GM21717 (cell line): ENCODE measurements at regions not wholly inside any gene's neighbourhood (a gene's known extent, or its start where the extent isn't known, plus 50 kb on each side); places are given as distances from the start of the nearest gene placed in this dataset.
"Not testable (repeated sequence)": the region's sequence is repeated elsewhere in the genome, so short reads cannot be mapped to it uniquely, and the experiment has no call there.

ENCODE experiments used
- ATAC-seq: cut with Tn5 transposase; IDR thresholded peaks from one replicate; pipeline ENCODE4 v1.9.1; 2021; ENCODE audit warnings: mild to moderate bottlenecking, moderate library complexity; ENCODE audit not compliant: unreplicated experiment

- ATAC-seq: no peak
Observed at GRCh38 chr4:91837608-91838029, 466.1 kb upstream of the GRID2 start.

- no peak for ATAC-seq
Observed at GRCh38 chr4:91838181-91838861, 465.4 kb upstream of the GRID2 start.

GRCh38 chr4:91840359-91840758 is 463.4 kb upstream of the GRID2 start:
- no peak for ATAC-seq

- no peak for ATAC-seq
Observed at GRCh38 chr4:91846233-91846632, 457.5 kb upstream of the GRID2 start.

GRCh38 chr4:91851456-91851855 is 452.3 kb upstream of the GRID2 start:
- ATAC-seq: no peak

GRCh38 chr4:91887926-91888325 is 415.8 kb upstream of the GRID2 start:
- no peak for ATAC-seq

GRCh38 chr4:91891217-91891616 is 412.5 kb upstream of the GRID2 start:
- not testable (repeated sequence) for ATAC-seq

GRCh38 chr4:91894006-91894405 is 409.8 kb upstream of the GRID2 start:
- ATAC-seq: no peak

GRCh38 chr4:91904556-91904955 is 399.2 kb upstream of the GRID2 start:
- ATAC-seq: no peak

- ATAC-seq: no peak
Observed at GRCh38 chr4:91909963-91910362, 393.8 kb upstream of the GRID2 start.

GRCh38 chr4:91914176-91914804 is 389.5 kb upstream of the GRID2 start:
- no peak for ATAC-seq

GRCh38 chr4:91916219-91916618 is 387.5 kb upstream of the GRID2 start:
- no peak for ATAC-seq

- no peak for ATAC-seq
Observed at GRCh38 chr4:91924625-91925024, 379.1 kb upstream of the GRID2 start.

GRCh38 chr4:91935217-91935616 is 368.5 kb upstream of the GRID2 start:
- no peak for ATAC-seq

- ATAC-seq: no peak
Observed at GRCh38 chr4:91936311-91936710, 367.5 kb upstream of the GRID2 start.

GRCh38 chr4:91957963-91958362 is 345.8 kb upstream of the GRID2 start:
- no peak for ATAC-seq

- ATAC-seq: no peak
Observed at GRCh38 chr4:91958596-91958995, 345.2 kb upstream of the GRID2 start.

- ATAC-seq: no peak
Observed at GRCh38 chr4:91961504-91961903, 342.3 kb upstream of the GRID2 start.

GRCh38 chr4:91963486-91963885 is 340.3 kb upstream of the GRID2 start:
- ATAC-seq: no peak

GRCh38 chr4:91965166-91965565 is 338.6 kb upstream of the GRID2 start:
- ATAC-seq: no peak

- no peak for ATAC-seq
Observed at GRCh38 chr4:91973479-91974153, 330.1 kb upstream of the GRID2 start.

- ATAC-seq: no peak
Observed at GRCh38 chr4:91984466-91984865, 319.3 kb upstream of the GRID2 start.
